Chondrocyte (in vitro differentiated cells): ENCODE measurements at regions not wholly inside any gene's neighbourhood (a gene's known extent, or its start where the extent isn't known, plus 50 kb on each side); places are given as distances from the start of the nearest gene placed in this dataset.

Experiments used
- DNase-seq: peaks from one replicate; pipeline ENCODE4 v3.0.0; 2021; ENCODE audit warnings: mixed read lengths, low spot score
- H3K27ac Mint-ChIP-seq: one replicate; pipeline ENCODE4 v1.8.0; 2021; ENCODE audit warnings: mild to moderate bottlenecking, moderate library complexity, mixed read lengths; ENCODE audit not compliant: unreplicated experiment
- H3K27me3 Mint-ChIP-seq: 2 replicates; pipeline ENCODE4 v1.8.0; 2021; ENCODE audit warnings: low read depth, mixed read lengths
- H3K36me3 Mint-ChIP-seq: 2 replicates; pipeline ENCODE4 v1.8.0; 2021; ENCODE audit warnings: low read depth, mixed read lengths
- H3K4me1 Mint-ChIP-seq: 2 replicates; pipeline ENCODE4 v1.8.0; 2021; ENCODE audit warnings: low read depth, mild to moderate bottlenecking, mixed read lengths
- H3K4me3 Mint-ChIP-seq: one replicate; pipeline ENCODE4 v1.8.0; 2021; ENCODE audit warnings: mild to moderate bottlenecking, moderate library complexity, mixed read lengths; ENCODE audit not compliant: unreplicated experiment
- H3K9me3 Mint-ChIP-seq: 2 replicates; pipeline ENCODE4 v1.8.0; 2021; ENCODE audit warnings: low read depth, mixed read lengths
- CTCF ChIP-seq: fragments of 200-600 bp; sonication (generic); IDR thresholded peaks from 2 replicates; pipeline ENCODE4 v1.5.0; 2021; ENCODE audit warnings: antibody characterized with exemption, mild to moderate bottlenecking, moderate library complexity

- Mint-ChIP-seq H3K4me3 (no peak overlapping the region), H3K27ac (no peak overlapping the region), H3K36me3 (no peaks in the 10 kb centered on the region), H3K4me1 (peaks cover 20% of the 10 kb centered on the region), H3K27me3 (no peaks in the 10 kb centered on the region), H3K9me3 (no peaks in the 10 kb centered on the region)
- no peak for TF ChIP-seq CTCF
- DNase-seq, result no peak
Measured at GRCh38 chr5:112013660-112014059, 256.7 kb upstream of the NREP start.

GRCh38 chr5:112012104-112012503 lies 255.1 kb upstream of the NREP start:
- no peak for DNase-seq
- Mint-ChIP-seq H3K36me3 (no peaks in the 10 kb centered on the region), H3K4me1 (peaks cover 21% of the 10 kb centered on the region), H3K4me3 (no peak overlapping the region), H3K9me3 (no peaks in the 10 kb centered on the region), H3K27me3 (no peaks in the 10 kb centered on the region), H3K27ac (no peak overlapping the region)
- TF ChIP-seq CTCF, result no peak

- Mint-ChIP-seq H3K27me3 (no peaks in the 10 kb centered on the region), H3K4me3 (no peak overlapping the region), H3K27ac (no peak overlapping the region), H3K9me3 (no peaks in the 10 kb centered on the region), H3K36me3 (no peaks in the 10 kb centered on the region), H3K4me1 (peaks cover 37% of the 10 kb centered on the region)
- TF ChIP-seq CTCF, result no peak
- DNase-seq, result no peak
Measured at GRCh38 chr5:112010475-112010874, 253.5 kb upstream of the NREP start.

GRCh38 chr5:112006721-112007120 lies 249.7 kb upstream of the NREP start:
- H3K36me3 Mint-ChIP-seq, result no peaks in the 10 kb centered on the region
- peak overlapping the region; percentile 70 for H3K27ac Mint-ChIP-seq
- H3K9me3 Mint-ChIP-seq, result no peaks in the 10 kb centered on the region
- H3K4me3 Mint-ChIP-seq, result no peak overlapping the region
- no peaks in the 10 kb centered on the region for H3K27me3 Mint-ChIP-seq
- H3K4me1 Mint-ChIP-seq, result peaks cover 53% of the 10 kb centered on the region
- no peak for DNase-seq
- TF ChIP-seq CTCF, result no peak

GRCh38 chr5:112005623-112005930 lies 248.6 kb upstream of the NREP start:
- no peaks in the 10 kb centered on the region for H3K36me3 Mint-ChIP-seq
- no peaks in the 10 kb centered on the region for H3K9me3 Mint-ChIP-seq

More at GRCh38 chr5:112005623-112005930, 248.6 kb upstream of the NREP start:
- no peak for TF ChIP-seq CTCF
- Mint-ChIP-seq H3K27ac (peak overlapping the region; percentile 85), H3K27me3 (no peaks in the 10 kb centered on the region), H3K4me3 (no peak overlapping the region), H3K4me1 (peaks cover 60% of the 10 kb centered on the region)
- no peak for DNase-seq
